ENCODE measurements at regions not wholly inside any gene's neighbourhood (a gene's known extent, or its start where the extent isn't known, plus 50 kb on each side); places are given as distances from the start of the nearest gene placed in this dataset.

DNA sequence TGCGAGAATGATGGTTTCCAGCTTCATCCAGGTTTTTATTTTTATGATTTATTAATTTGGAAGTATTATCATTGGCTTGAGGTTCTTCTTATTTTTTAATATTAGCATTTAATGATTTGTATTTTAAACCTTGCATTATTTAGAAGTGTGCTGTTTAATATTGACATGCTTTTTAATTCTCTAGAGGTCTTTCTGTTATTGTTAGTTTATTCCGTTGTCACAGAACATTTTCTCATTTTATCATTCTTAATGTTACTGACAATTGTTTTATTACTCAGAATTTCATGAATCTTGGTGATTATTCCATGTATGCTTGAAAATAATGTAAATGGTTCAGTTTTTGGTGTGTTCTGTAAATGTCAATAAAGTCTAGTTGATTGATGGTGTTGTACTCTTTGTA, 463.5 kb upstream of the NOVA1 start:
- TF ChIP-seq, protein P1, sequence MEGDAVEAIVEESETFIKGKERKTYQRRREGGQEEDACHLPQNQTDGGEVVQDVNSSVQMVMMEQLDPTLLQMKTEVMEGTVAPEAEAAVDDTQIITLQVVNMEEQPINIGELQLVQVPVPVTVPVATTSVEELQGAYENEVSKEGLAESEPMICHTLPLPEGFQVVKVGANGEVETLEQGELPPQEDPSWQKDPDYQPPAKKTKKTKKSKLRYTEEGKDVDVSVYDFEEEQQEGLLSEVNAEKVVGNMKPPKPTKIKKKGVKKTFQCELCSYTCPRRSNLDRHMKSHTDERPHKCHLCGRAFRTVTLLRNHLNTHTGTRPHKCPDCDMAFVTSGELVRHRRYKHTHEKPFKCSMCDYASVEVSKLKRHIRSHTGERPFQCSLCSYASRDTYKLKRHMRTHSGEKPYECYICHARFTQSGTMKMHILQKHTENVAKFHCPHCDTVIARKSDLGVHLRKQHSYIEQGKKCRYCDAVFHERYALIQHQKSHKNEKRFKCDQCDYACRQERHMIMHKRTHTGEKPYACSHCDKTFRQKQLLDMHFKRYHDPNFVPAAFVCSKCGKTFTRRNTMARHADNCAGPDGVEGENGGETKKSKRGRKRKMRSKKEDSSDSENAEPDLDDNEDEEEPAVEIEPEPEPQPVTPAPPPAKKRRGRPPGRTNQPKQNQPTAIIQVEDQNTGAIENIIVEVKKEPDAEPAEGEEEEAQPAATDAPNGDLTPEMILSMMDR (IDR thresholded peaks at IDR 0.05), result no peak
- TF ChIP-seq POLR2A (IDR thresholded peaks at IDR 0.05), result no peak

All from heart left ventricle (tissue), 13 donors.